ENCODE measurements at regions not wholly inside any gene's neighbourhood (a gene's known extent, or its start where the extent isn't known, plus 50 kb on each side); places are given as distances from the start of the nearest gene placed in this dataset.
"Not testable (repeated sequence)": the region's sequence is repeated elsewhere in the genome, so short reads cannot be mapped to it uniquely, and the experiment has no call there.

DNA sequence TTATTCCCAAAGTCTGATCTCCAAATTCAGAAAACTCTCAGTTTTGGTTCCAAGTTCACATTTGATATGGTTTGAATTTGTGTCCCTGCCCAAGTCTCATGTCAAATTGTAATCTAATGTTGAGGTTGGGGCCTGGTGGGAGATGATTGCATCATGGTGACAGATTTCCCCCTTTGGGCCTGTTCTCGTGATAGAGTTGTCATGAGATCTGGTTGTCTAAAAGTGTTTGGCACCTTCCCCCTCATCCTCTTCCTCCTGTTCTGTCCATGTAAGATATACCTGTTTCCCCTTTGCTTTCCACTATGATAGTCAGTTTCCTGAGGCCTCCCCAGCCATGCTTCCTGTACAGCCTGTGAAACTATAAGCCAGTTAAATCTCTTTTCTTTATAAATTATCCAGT lies 138.6 kb downstream of the ARL4A start:
- intact Hi-C loops (cut with micrococcal nuclease) = no loop called here
- H3K27ac Mint-ChIP-seq = no peak overlapping the region
- no peaks in the 10 kb centered on the region for H3K27me3 Mint-ChIP-seq
- H3K4me3 Mint-ChIP-seq = no peak overlapping the region
- H3K4me1 Mint-ChIP-seq = no peaks in the 10 kb centered on the region
- H3K9me3 Mint-ChIP-seq = no peaks in the 10 kb centered on the region
- no peaks in the 10 kb centered on the region for H3K36me3 Mint-ChIP-seq (ENCODE audit: low read depth)
- no peak for DNase-seq

DNA sequence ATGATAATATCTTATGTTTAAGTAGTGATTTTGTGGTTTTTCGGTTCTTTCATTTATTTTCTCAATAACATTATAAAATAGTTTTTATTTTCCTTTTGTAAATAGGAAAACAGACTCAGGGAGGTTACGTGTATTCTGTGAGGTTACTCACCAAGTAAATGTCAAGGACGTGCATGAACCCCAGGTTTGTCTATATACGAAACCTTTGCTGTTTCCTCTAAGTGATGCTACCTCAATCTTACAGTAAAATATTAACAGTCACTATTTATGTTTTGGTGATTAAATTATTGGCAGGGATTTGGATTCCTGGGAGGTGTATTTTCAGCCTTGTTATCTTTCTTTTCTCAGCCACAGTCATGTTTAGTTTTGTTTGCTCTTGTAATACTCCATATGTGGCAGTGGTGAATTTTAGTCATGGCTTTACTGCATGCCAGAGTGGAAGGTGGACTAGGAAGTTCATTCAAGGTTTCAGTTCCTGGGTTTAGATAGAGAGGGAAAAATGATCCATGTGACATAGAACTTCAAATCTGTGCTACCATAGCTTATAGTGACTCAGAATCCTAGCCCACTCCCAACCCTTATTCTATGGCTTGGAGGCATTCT lies 139.9 kb downstream of the ARL4A start:
- no peaks in the 10 kb centered on the region for H3K27me3 Mint-ChIP-seq
- no peak for DNase-seq
- no peaks in the 10 kb centered on the region for H3K9me3 Mint-ChIP-seq
- no peak overlapping the region for H3K27ac Mint-ChIP-seq
- H3K36me3 Mint-ChIP-seq (ENCODE audit: low read depth) = no peaks in the 10 kb centered on the region
- H3K4me3 Mint-ChIP-seq = no peak overlapping the region
- no peaks in the 10 kb centered on the region for H3K4me1 Mint-ChIP-seq
- intact Hi-C loops (cut with micrococcal nuclease) = no loop called here

DNA sequence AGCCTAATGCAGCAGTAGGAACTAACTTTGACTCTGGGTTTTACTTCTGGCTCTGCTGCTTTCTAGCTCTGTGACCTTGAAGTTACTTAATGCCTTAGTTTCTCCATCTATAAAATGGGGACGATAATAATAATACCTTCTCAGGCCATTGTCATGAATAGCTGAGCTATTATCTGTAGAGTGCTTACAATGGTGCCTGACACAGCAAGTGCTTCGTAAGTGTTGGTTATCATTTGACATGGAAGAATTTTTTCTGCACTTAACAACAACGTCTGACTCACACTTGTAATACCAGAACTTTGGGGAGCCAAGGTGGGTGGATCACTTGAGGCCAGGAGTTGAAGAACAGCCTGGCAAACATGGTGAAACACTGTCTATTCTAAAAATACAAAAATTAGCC lies 140.5 kb downstream of the ARL4A start:
- H3K36me3 Mint-ChIP-seq (ENCODE audit: low read depth) = no peaks in the 10 kb centered on the region
- no peak overlapping the region for H3K4me3 Mint-ChIP-seq

DNA sequence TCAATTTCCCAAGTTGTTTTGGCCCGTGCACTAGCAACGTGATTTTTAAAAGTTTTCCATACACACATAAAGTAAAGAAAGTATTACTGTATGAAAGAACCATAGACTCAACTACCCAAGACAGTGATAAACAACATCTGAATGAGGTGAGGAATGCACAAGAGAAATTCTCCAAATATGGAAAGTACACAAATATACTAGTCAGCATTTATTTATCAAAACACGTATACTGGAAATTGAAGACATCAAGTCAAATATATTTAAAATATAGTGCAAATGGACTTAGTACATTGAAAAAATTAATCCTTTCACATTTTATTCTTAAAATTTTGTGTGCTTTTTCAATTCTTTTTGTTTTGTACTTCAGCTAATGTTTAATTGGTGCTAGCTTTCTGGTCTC lies 143.6 kb downstream of the ARL4A start:
- H3K27ac Mint-ChIP-seq = no peak overlapping the region
- DNase-seq = no peak
- no peak overlapping the region for H3K4me3 Mint-ChIP-seq
- no peaks in the 10 kb centered on the region for H3K36me3 Mint-ChIP-seq (ENCODE audit: low read depth)
- H3K9me3 Mint-ChIP-seq = peaks cover 6% of the 10 kb centered on the region
- H3K27me3 Mint-ChIP-seq = no peaks in the 10 kb centered on the region
- no peaks in the 10 kb centered on the region for H3K4me1 Mint-ChIP-seq
- intact Hi-C loops (cut with micrococcal nuclease) = no loop called here

More for the DNA sequence above, 140.5 kb downstream of the ARL4A start:
- H3K27me3 Mint-ChIP-seq = no peaks in the 10 kb centered on the region
- no peaks in the 10 kb centered on the region for H3K4me1 Mint-ChIP-seq
- no peak overlapping the region for H3K27ac Mint-ChIP-seq
- intact Hi-C loops (cut with micrococcal nuclease) = no loop called here
- no peak for DNase-seq
- H3K9me3 Mint-ChIP-seq = no peaks in the 10 kb centered on the region

DNA sequence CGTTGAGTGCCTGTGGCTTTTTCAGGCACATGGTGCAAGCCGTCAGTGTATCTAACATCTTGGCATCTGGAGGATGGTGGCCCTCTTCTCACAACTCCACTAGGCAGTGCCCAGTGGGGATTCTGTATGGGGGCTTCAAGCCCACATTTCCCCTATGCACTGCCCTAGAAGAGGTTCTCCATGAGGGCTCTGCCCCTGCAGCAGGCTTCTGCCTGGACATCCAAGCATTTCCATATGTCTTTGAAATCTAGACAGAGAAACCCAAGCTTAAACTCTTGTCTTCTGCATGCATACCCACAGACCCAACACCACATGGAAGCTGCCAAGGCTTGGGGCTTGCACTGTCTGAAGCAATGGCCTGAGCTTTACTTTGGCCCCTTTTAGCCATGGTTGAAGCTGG lies 146.4 kb downstream of the ARL4A start:
- H3K4me1 Mint-ChIP-seq = no peaks in the 10 kb centered on the region
- intact Hi-C loops (cut with micrococcal nuclease) = no loop called here
- no peaks in the 10 kb centered on the region for H3K27me3 Mint-ChIP-seq
- DNase-seq = no peak
- H3K9me3 Mint-ChIP-seq = peaks cover 6% of the 10 kb centered on the region
- H3K36me3 Mint-ChIP-seq (ENCODE audit: low read depth) = no peaks in the 10 kb centered on the region
- H3K27ac Mint-ChIP-seq = no peak overlapping the region
- H3K4me3 Mint-ChIP-seq = no peak overlapping the region

DNA sequence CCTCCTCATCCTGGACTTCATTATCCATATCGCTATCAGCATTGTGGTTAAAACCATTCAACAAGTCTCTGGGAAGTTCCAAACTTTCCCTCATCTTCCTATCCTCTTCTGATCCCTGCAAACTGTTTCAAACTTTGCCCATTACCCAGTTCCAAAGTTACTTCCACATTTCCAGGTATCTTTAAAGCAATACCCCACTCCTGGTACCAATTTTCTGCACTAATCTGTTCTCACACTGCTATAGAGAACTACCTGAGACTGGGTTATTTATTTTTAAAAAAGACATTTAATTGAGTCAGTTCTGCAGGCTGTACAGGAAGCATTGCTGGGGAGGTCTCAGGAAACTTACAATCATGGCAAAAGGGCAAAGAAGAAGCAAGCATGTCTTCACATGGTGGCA lies 147.3 kb downstream of the ARL4A start:
- intact Hi-C loops (cut with micrococcal nuclease) = no loop called here
- H3K4me1 Mint-ChIP-seq = no peaks in the 10 kb centered on the region
- H3K4me3 Mint-ChIP-seq = no peak overlapping the region

DNA sequence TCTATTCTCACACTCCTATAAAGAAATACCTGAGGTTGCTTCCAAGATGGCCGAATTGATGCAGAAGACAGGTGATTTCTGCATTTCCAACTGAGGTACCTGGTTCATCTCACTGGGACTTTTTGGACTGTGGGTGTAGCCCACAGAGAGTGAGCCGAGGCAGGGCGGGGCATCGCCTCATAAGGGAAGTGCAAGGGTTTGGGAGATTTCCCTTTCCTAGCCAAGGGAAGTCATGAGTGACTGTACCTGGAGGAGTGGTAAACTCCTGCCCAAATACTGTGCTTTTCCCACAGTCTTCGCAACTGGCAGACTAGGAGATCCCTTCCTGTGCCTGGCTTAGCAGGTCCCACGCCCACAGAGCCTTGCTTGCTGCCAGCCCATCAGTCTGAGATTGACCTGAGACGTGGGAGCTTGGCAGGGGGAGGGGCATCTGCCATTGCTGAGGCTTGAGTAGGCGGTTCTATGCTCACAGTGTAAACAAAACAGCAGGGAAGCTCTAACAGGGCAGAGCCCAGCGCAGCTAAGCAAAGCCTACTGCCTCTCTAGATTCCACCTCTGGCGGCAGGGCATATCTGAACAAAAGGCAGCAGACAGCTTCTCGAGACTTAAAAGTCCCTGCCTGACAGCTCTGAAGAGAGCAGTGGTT lies 152.2 kb downstream of the ARL4A start:
- Mint-ChIP-seq H3K4me1 (no peaks in the 10 kb centered on the region), H3K9me3 (peaks cover 14% of the 10 kb centered on the region), H3K4me3 (no peak overlapping the region), H3K27me3 (no peaks in the 10 kb centered on the region), H3K36me3 (ENCODE audit: low read depth) (no peaks in the 10 kb centered on the region), H3K27ac (no peak overlapping the region)
- no peak for DNase-seq
- intact Hi-C loops (cut with micrococcal nuclease) = no loop called here

More for the DNA sequence above, 147.3 kb downstream of the ARL4A start:
- no peaks in the 10 kb centered on the region for H3K27me3 Mint-ChIP-seq
- no peaks in the 10 kb centered on the region for H3K36me3 Mint-ChIP-seq (ENCODE audit: low read depth)
- H3K9me3 Mint-ChIP-seq = peaks cover 6% of the 10 kb centered on the region
- DNase-seq = no peak
- no peak overlapping the region for H3K27ac Mint-ChIP-seq

DNA sequence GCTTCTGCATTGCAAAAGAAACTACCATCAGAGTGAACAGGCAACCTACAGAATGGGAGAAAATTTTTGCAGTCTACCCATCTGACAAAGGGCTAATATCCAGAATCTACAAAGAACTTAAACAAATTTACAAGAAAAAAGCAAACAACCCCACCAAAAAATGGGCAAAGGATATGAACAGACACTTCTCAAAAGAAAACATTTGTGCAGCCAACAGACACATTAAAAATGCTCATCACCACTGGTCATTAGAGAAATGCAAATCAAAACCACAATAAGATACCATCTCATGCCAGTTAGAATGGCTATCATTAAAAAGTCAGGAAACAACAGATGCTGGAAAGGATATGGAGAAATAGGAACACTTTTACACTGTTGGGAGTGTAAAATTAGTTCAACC lies 157.3 kb downstream of the ARL4A start:
- intact Hi-C loops (cut with micrococcal nuclease); H3K36me3 Mint-ChIP-seq (ENCODE audit: low read depth); H3K27me3 Mint-ChIP-seq; H3K27ac Mint-ChIP-seq; H3K4me1 Mint-ChIP-seq; H3K9me3 Mint-ChIP-seq; DNase-seq; H3K4me3 Mint-ChIP-seq: not testable (repeated sequence)

DNA sequence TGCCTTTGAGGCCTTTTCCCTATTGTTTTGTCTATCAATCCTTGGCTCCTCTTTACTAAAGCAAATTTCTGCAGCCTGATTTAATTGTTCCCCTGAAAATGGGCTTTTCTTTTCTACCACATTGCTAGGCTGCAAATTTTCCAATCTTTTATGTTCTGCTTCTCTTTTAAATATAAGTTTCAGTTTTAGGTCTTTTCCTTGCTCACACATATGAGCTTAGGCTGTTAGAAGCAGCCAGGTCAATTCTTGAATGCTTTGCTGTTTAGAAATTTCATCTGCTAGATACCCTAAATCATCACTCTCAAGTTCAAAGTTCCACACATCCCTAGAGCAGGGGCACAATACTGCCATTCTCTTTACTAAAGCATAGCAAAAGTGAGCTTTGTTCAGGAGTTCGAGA lies 159.6 kb downstream of the ARL4A start:
- H3K4me1 Mint-ChIP-seq = no peaks in the 10 kb centered on the region
- DNase-seq = no peak
- no peaks in the 10 kb centered on the region for H3K36me3 Mint-ChIP-seq (ENCODE audit: low read depth)
- no peak overlapping the region for H3K27ac Mint-ChIP-seq
- peaks cover 5% of the 10 kb centered on the region for H3K27me3 Mint-ChIP-seq
- no peak overlapping the region for H3K4me3 Mint-ChIP-seq
- intact Hi-C loops (cut with micrococcal nuclease) = no loop called here
- H3K9me3 Mint-ChIP-seq = peaks cover 7% of the 10 kb centered on the region

DNA sequence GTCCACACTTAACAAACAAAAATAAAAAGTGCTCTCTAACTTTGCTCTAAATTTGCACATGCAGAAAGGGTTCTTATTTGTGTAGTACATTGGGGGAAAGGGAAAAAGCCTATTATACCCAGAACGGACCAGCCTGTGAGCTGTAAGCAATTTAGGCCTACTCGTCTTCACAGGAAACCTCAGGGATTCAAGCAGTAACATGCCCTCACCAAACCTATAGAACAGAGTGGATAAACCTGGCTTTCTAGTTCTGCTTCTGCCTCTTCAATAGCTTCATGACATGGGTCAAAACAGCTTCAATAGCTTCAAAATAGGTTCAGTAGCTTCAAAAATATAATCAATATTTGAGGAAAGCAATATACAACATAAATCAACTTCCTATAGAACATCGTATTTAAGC lies 163.7 kb downstream of the ARL4A start:
- Mint-ChIP-seq H3K27me3 (peaks cover 5% of the 10 kb centered on the region), H3K36me3 (ENCODE audit: low read depth) (no peaks in the 10 kb centered on the region), H3K9me3 (no peaks in the 10 kb centered on the region), H3K4me3 (no peak overlapping the region), H3K27ac (no peak overlapping the region), H3K4me1 (no peaks in the 10 kb centered on the region)
- DNase-seq = no peak
- intact Hi-C loops (cut with micrococcal nuclease) = no loop called here

DNA sequence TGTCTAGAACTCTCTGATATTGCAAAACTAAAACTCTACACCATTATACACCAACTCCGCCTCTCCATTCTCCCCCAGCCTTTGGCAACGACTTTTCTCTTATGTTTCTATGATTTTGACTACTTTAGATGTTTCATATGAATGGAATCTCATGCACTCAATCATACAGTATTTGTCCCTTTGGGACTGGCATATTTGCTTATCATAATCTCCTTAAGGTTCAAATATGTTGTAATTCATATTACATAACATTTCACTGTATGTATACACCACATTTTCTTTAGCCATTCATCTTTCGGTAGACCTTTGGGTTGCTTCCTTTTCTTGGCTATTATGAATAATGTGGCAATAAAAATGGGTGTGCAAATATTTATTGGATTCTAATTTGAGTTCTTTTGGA lies 164.4 kb downstream of the ARL4A start:
- Mint-ChIP-seq H3K27ac (no peak overlapping the region), H3K4me3 (no peak overlapping the region), H3K27me3 (peaks cover 5% of the 10 kb centered on the region), H3K4me1 (no peaks in the 10 kb centered on the region), H3K36me3 (ENCODE audit: low read depth) (no peaks in the 10 kb centered on the region), H3K9me3 (no peaks in the 10 kb centered on the region)
- intact Hi-C loops (cut with micrococcal nuclease) = no loop called here
- DNase-seq = no peak

DNA sequence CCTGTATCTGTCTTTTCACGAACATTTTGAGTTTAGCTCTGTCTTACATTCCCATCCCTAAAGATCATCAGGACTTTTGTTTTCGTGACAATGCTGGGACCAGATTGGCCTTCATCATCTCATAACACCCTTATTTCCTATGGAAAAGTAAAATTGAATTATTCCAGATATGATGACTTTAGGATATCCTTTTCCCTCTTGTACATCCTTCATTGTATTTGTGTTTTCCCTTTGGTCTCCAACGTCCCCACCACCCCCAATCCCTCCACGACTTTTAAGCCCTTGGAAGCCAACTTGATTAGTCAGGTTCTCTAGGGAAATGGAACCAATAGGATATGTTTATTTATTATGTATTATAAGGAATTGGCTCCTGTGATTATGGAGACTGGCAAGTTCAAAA lies 167.6 kb downstream of the ARL4A start:
- DNase-seq = no peak
- no peak overlapping the region for H3K27ac Mint-ChIP-seq
- H3K9me3 Mint-ChIP-seq = no peaks in the 10 kb centered on the region
- H3K36me3 Mint-ChIP-seq (ENCODE audit: low read depth) = no peaks in the 10 kb centered on the region
- H3K4me3 Mint-ChIP-seq = no peak overlapping the region
- intact Hi-C loops (cut with micrococcal nuclease) = no loop called here
- H3K27me3 Mint-ChIP-seq = no peaks in the 10 kb centered on the region
- H3K4me1 Mint-ChIP-seq = no peaks in the 10 kb centered on the region

DNA sequence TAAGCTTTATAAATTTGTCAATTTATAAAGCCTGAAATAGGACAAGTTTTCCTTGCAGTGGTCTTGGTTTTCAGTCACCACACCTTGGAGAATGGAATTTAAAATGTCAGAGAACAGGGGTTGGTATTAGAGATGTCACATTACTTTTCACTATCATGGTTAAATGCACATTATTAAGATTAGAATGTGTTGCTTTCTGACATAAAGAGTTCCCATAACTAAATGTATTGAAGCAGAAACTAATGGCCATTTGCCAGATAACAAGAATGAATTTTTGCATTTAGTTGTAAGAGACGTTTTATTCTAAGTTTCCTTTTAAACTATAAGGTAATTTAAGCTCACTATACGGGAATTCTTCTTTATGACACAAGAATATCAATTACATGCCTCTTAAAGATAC lies 172.3 kb downstream of the ARL4A start:
- Mint-ChIP-seq H3K27ac (no peak overlapping the region), H3K36me3 (ENCODE audit: low read depth) (no peaks in the 10 kb centered on the region), H3K4me3 (no peak overlapping the region), H3K4me1 (no peaks in the 10 kb centered on the region), H3K9me3 (no peaks in the 10 kb centered on the region), H3K27me3 (peaks cover 2% of the 10 kb centered on the region)
- no peak for DNase-seq
- intact Hi-C loops (cut with micrococcal nuclease) = no loop called here

DNA sequence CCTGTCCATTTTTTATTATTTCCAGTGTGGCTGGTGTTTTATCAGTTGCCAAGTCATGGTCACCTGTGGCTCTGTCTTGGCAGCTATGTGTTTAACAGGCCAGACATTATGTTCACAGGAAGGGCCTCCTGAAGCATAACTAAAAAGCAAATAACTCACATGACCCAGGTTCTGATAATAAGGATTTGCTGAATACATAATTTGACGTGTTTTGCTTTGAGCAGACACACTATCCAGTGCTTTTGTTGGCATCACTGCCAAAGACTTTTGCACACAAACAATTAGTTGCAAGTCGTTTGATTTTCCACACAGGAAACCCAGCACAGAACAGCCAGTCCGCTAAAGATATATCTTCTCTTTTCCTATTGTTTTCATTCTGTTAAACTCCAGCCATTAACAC lies 173.6 kb downstream of the ARL4A start:
- Mint-ChIP-seq H3K9me3 (no peaks in the 10 kb centered on the region), H3K27me3 (peaks cover 2% of the 10 kb centered on the region), H3K27ac (no peak overlapping the region), H3K4me1 (no peaks in the 10 kb centered on the region), H3K36me3 (ENCODE audit: low read depth) (no peaks in the 10 kb centered on the region), H3K4me3 (no peak overlapping the region)
- intact Hi-C loops (cut with micrococcal nuclease) = no loop called here
- no peak for DNase-seq

DNA sequence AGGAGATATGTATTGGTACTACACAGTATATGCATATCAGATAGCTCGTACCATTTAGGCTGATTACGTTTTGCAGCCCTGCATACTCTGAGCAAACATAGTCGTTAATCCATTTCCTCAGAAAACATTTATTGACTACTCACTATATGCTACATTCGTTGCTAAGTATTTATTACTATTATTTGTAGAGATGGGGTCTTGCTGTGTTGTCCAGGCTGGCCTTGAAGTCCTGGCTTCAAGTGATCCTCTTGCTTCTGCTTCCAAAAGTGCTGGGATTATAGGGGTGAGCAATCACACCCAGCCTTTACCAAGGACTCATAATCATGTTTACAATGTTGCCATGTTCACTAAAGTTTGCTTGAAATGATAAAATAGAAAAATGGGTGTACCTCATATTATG lies 174.7 kb downstream of the ARL4A start:
- H3K4me1 Mint-ChIP-seq = no peaks in the 10 kb centered on the region
- no peak for DNase-seq
- intact Hi-C loops (cut with micrococcal nuclease) = no loop called here
- no peaks in the 10 kb centered on the region for H3K9me3 Mint-ChIP-seq
- no peak overlapping the region for H3K27ac Mint-ChIP-seq
- no peaks in the 10 kb centered on the region for H3K36me3 Mint-ChIP-seq (ENCODE audit: low read depth)
- H3K27me3 Mint-ChIP-seq = peaks cover 2% of the 10 kb centered on the region
- H3K4me3 Mint-ChIP-seq = no peak overlapping the region

Data from activated CD4-positive, alpha-beta T cell treated with anti-CD3 and anti-CD28 coated beads, Interleukin-2, amount 10 ng/mL, durations not matched to agents 24 days and 14 days (primary cell).